Lung (tissue), 11 donors: ENCODE measurements at regions not wholly inside any gene's neighbourhood (a gene's known extent, or its start where the extent isn't known, plus 50 kb on each side); places are given as distances from the start of the nearest gene placed in this dataset.

Experiments
- ATAC-seq: fragments of 200-7000 bp; cut with Tn5 transposase; one replicate; pipeline ENCODE4 v1.9.1; 2020; ENCODE audit warnings: moderate number of reproducible peaks; ENCODE audit not compliant: insufficient read depth, low FRiP score
- DNase-seq, 3 donors: peaks; one replicate each; pipeline ENCODE4 v3.0.0-alpha.2; 2013 to 2017
- H3K27ac ChIP-seq, 2 donors: one replicate each; pipeline ENCODE4 v1.5.1; 2013; ENCODE audit warnings: mild to moderate bottlenecking in 2 of 2, moderate library complexity in 2 of 2, control low read depth in 1 of 2, inconsistent platforms in 1 of 2, low read depth in 1 of 2, low read length in 1 of 2
- H3K27me3 ChIP-seq, 3 donors: one replicate each; pipeline ENCODE4 v1.5.1; 2013; ENCODE audit warnings: low read length in 2 of 3; ENCODE audit not compliant: control insufficient read depth in 3 of 3, insufficient read depth in 3 of 3
- H3K36me3 ChIP-seq, 4 donors: one replicate each; pipeline ENCODE4 v1.5.1; 2013; ENCODE audit warnings: low read length in 4 of 4, mild to moderate bottlenecking in 1 of 4, moderate library complexity in 1 of 4; ENCODE audit not compliant: control insufficient read depth in 4 of 4, insufficient read depth in 4 of 4
- H3K4me1 ChIP-seq, 5 donors: one replicate each; pipeline ENCODE4 v1.5.1; 2013; ENCODE audit warnings: low read length in 5 of 5, mild to moderate bottlenecking in 2 of 5, moderate library complexity in 1 of 5; ENCODE audit not compliant: control insufficient read depth in 5 of 5, insufficient read depth in 5 of 5
- H3K4me3 ChIP-seq: one replicate; pipeline ENCODE4 v1.5.1; 2013; ENCODE audit warnings: mild to moderate bottlenecking, control low read depth, moderate library complexity
- H3K9ac ChIP-seq, 2 donors: one replicate each; pipeline ENCODE4 v1.5.1; 2013; ENCODE audit warnings: low read length in 2 of 2, control low read depth in 1 of 2; ENCODE audit not compliant: insufficient read depth in 1 of 2
- H3K9me3 ChIP-seq, 4 donors: one replicate each; pipeline ENCODE4 v1.5.1; 2013; ENCODE audit warnings: low read length in 3 of 4, mild to moderate bottlenecking in 1 of 4, moderate library complexity in 1 of 4; ENCODE audit not compliant: control insufficient read depth in 4 of 4, insufficient read depth in 3 of 4
- CTCF ChIP-seq: IDR thresholded peaks from 2 replicates; pipeline ENCODE4 v1.5.1; 2012; ENCODE audit warnings: mild to moderate bottlenecking; ENCODE audit errors: control extremely low read depth, extremely low read depth
- WGBS, 2 donors: extraction: QIAGEN DNeasy Blood & Tissue Kit; methylation state at CpG; one replicate each; pipeline ENCODE4 v1.1.7; 2013; 5-methylcytosine and 5-hydroxymethylcytosine counted together
- donor health status: control.
- donor health status: control.
- donor health status: Bipolar disorder and iron deficiency.
- donor health status: healthy.
- donor health status: DM: yes; HTN: yes; CAD: no.

GRCh38 chr22:45083659-45084305, 74.0 kb upstream of the PHF21B start:
- no peak overlapping the region for H3K9ac ChIP-seq
- no peak for ATAC-seq
- TF ChIP-seq CTCF, result no peak
- DNase-seq, result no peak
- no peaks in the 10 kb centered on the region for H3K36me3 ChIP-seq
- WGBS, 2 donors, result 73 to 88% methylated on average over 6 of the region's 6 CpGs
- H3K9me3 ChIP-seq, result peaks cover 0 to 3% (median 0%) of the 10 kb centered on the region in 4 donors
- H3K27ac ChIP-seq, result no peak overlapping the region
- peaks cover 0 to 9% (median 9%) of the 10 kb centered on the region in 3 donors for H3K27me3 ChIP-seq
- no peak overlapping the region for H3K4me3 ChIP-seq
- H3K4me1 ChIP-seq, result peaks cover 0 to 3% (median 0%) of the 10 kb centered on the region in 5 donors

- H3K27ac ChIP-seq, result no peak overlapping the region
- DNase-seq (no peak), ATAC-seq (no peak)
- peaks cover 0 to 9% (median 6%) of the 10 kb centered on the region in 3 donors for H3K27me3 ChIP-seq
- H3K36me3 ChIP-seq, result no peaks in the 10 kb centered on the region
- TF ChIP-seq CTCF, result no peak
- no peak overlapping the region for H3K9ac ChIP-seq
- H3K9me3 ChIP-seq, result peaks cover 0 to 3% (median 0%) of the 10 kb centered on the region in 4 donors
- WGBS, 2 donors, result 95 to 96% methylated on average over 5 of the region's 5 CpGs
- peaks cover 0 to 3% (median 0%) of the 10 kb centered on the region in 5 donors for H3K4me1 ChIP-seq
- no peak overlapping the region for H3K4me3 ChIP-seq
Measured at GRCh38 chr22:45084400-45084920, 74.7 kb upstream of the PHF21B start.

- no peak overlapping the region for H3K27ac ChIP-seq
- H3K9me3 ChIP-seq, result peaks cover 0 to 8% (median 0%) of the 10 kb centered on the region in 4 donors
- H3K9ac ChIP-seq, result no peak overlapping the region
- ATAC-seq (no peak), DNase-seq (no peak)
- no peak for TF ChIP-seq CTCF
- whole genome bisulfite sequencing, 2 donors, result 88 to 93% methylated on average over 5 of the region's 5 CpGs
- H3K36me3 ChIP-seq, result no peaks in the 10 kb centered on the region
- no peaks in the 10 kb centered on the region for H3K27me3 ChIP-seq
- H3K4me3 ChIP-seq, result no peak overlapping the region
- peaks cover 0 to 9% (median 0%) of the 10 kb centered on the region in 5 donors for H3K4me1 ChIP-seq
Measured at GRCh38 chr22:45087802-45088201, 75.9 kb upstream of the NUP50 start.
